CD14-positive monocyte (primary cell): ENCODE measurements at regions not wholly inside any gene's neighbourhood (a gene's known extent, or its start where the extent isn't known, plus 50 kb on each side); places are given as distances from the start of the nearest gene placed in this dataset.

ENCODE experiments used
- DNase-seq, 3 donors: peaks; one replicate each; pipeline ENCODE4 v3.0.0-alpha.2; 2011 to 2022
- H2AFZ ChIP-seq: 2 replicates; pipeline ENCODE4 v1.6.0; 2012; ENCODE audit warnings: mild to moderate bottlenecking, low read depth, low read length, inconsistent platforms; ENCODE audit not compliant: insufficient read depth, poor library complexity, severe bottlenecking
- H3K27ac ChIP-seq, 2 donors: 1 replicate in 1 of 2; 2 replicates in 1 of 2; pipeline ENCODE4 v1.5.1; 2012 to 2013; ENCODE audit warnings: low read length in 2 of 2, control low read depth in 1 of 2, inconsistent platforms in 1 of 2, low read depth in 1 of 2, mild to moderate bottlenecking in 1 of 2
- H3K27me3 ChIP-seq, 2 donors: one replicate each; pipeline versions ENCODE4 v1.6.0 to v1.6.1; 2011 to 2013; ENCODE audit warnings: low read length in 2 of 2; ENCODE audit not compliant: control insufficient read depth in 2 of 2, insufficient read depth in 2 of 2
- H3K36me3 ChIP-seq, 2 donors: replicated peaks in 1 of 2; 1 replicate in 1 of 2; 2 replicates in 1 of 2; pipeline versions ENCODE4 v1.5.1 to v1.6.1; 2012 to 2013; ENCODE audit warnings: low read length in 2 of 2, control low read depth in 1 of 2, inconsistent platforms in 1 of 2, mild to moderate bottlenecking in 1 of 2; ENCODE audit not compliant: insufficient read depth in 2 of 2, control insufficient read depth in 1 of 2
- H3K4me1 ChIP-seq, 2 donors: 1 replicate in 1 of 2; 2 replicates in 1 of 2; pipeline versions ENCODE4 v1.5.1 to v1.6.1; 2012 to 2013; ENCODE audit warnings: low read length in 2 of 2, control low read depth in 1 of 2, inconsistent platforms in 1 of 2, mild to moderate bottlenecking in 1 of 2, moderate library complexity in 1 of 2; ENCODE audit not compliant: insufficient read depth in 2 of 2, control insufficient read depth in 1 of 2
- H3K4me2 ChIP-seq: replicated peaks from 2 replicates; pipeline ENCODE3; 2012; ENCODE audit warnings: low read length, moderate library complexity, mild to moderate bottlenecking; ENCODE audit not compliant: poor library complexity, severe bottlenecking; ENCODE audit errors: extremely low read depth
- H3K4me3 ChIP-seq, 3 experiments: fragments of 200-600 bp in 1 of 3; sonication (generic) in 1 of 3; replicated peaks in 1 of 3; 1 replicate in 2 of 3; 2 replicates in 1 of 3; pipeline ENCODE4 v1.5.1; 2011 to 2013; ENCODE audit warnings: low read length in 3 of 3, mild to moderate bottlenecking in 3 of 3, control low read depth in 2 of 3, low read depth in 2 of 3, inconsistent platforms in 1 of 3, moderate library complexity in 1 of 3
- H3K79me2 ChIP-seq: 2 replicates; pipeline ENCODE4 v1.6.0; 2012; ENCODE audit warnings: mild to moderate bottlenecking, control low read depth, inconsistent platforms, low read length, moderate library complexity; ENCODE audit not compliant: insufficient read depth
- H3K9ac ChIP-seq: 2 replicates; pipeline ENCODE4 v1.6.0; 2017; ENCODE audit warnings: low read length, mild to moderate bottlenecking; ENCODE audit not compliant: insufficient read depth, poor library complexity, severe bottlenecking
- H3K9me3 ChIP-seq, 2 donors: replicated peaks in 1 of 2; 1 replicate in 1 of 2; 2 replicates in 1 of 2; pipeline versions ENCODE4 v1.5.1 to v1.6.1; 2012 to 2013; ENCODE audit warnings: low read length in 2 of 2, control low read depth in 1 of 2; ENCODE audit not compliant: control insufficient read depth in 1 of 2, insufficient read depth in 1 of 2
- H4K20me1 ChIP-seq: 2 replicates; pipeline ENCODE4 v1.6.0; 2012; ENCODE audit warnings: mild to moderate bottlenecking, low read length, control low read depth, moderate library complexity; ENCODE audit not compliant: insufficient read depth
- H3K27ac Mint-ChIP-seq, 7 donors: one replicate each; pipeline ENCODE4 v1.8.0; 2020; ENCODE audit warnings: mild to moderate bottlenecking in 7 of 7, mixed read lengths in 7 of 7, moderate library complexity in 6 of 7, inconsistent platforms in 2 of 7
- H3K27me3 Mint-ChIP-seq, 3 donors: one replicate each; pipeline ENCODE4 v1.8.0; 2021 to 2022; ENCODE audit warnings: low read depth in 3 of 3, mild to moderate bottlenecking in 3 of 3, mixed read lengths in 3 of 3, moderate library complexity in 3 of 3, inconsistent platforms in 1 of 3
- H3K36me3 Mint-ChIP-seq, 2 donors: one replicate each; pipeline ENCODE4 v1.8.0; 2020; ENCODE audit warnings: mixed read lengths in 2 of 2, inconsistent platforms in 1 of 2, mild to moderate bottlenecking in 1 of 2
- H3K4me1 Mint-ChIP-seq: one replicate; pipeline ENCODE4 v1.8.0; 2020; ENCODE audit warnings: mild to moderate bottlenecking, mixed read lengths
- H3K4me3 Mint-ChIP-seq, 2 donors: one replicate each; pipeline ENCODE4 v1.8.0; 2020; ENCODE audit warnings: mild to moderate bottlenecking in 2 of 2, mixed read lengths in 2 of 2, moderate library complexity in 1 of 2
- H3K9me3 Mint-ChIP-seq, 7 donors: one replicate each; pipeline ENCODE4 v1.8.0; 2020 to 2022; ENCODE audit warnings: mixed read lengths in 7 of 7, mild to moderate bottlenecking in 6 of 7, moderate library complexity in 6 of 7, inconsistent platforms in 2 of 7
- CTCF ChIP-seq: fragments of 200-600 bp; IDR thresholded peaks from one replicate; pipeline ENCODE4 v1.8.0; 2022; ENCODE audit warnings: antibody characterized with exemption, mild to moderate bottlenecking
- WGBS: methylation state at CpG from one replicate; pipeline ENCODE4 v1.1.5; 2013; ENCODE audit warnings: missing lambda C conversion rate; ENCODE audit not compliant: insufficient coverage; 5-methylcytosine and 5-hydroxymethylcytosine counted together
- intact Hi-C, 2 donors: fragments of 100-400 bp; cut with micrococcal nuclease; formaldehyde crosslinking; loops; one replicate each; pipeline versions ENCODE4 v1.15.0 to v1.15.1; 2023

GRCh38 chr5:82792096-82792495 lies 285.1 kb downstream of the TMEM167A start:
- intact Hi-C loops, result no loop called here
- peaks cover 4 to 9% of the 10 kb centered on the region in 2 donors for H3K9me3 ChIP-seq
- no peaks in the 10 kb centered on the region for H3K27me3 Mint-ChIP-seq

DNA sequence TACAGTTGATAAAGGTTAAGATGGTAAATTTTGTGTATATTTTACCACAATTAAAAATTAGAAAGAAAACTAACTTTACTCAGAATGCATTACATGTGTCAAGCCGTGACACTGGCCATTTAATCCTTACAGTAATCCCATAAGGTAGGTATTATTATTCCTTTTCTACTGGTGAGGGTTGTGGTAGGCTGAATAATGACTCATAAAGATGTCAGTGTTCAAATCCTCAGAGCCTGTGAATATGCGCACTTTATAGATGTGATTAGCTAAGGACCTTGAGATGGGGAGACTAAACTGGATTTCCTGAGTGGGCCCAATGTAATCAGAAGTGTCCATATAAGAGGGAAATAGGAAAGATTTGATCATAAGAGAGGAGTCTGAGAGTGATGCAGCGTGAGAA lies 288.1 kb downstream of the TMEM167A start:
- no peak overlapping the region for H3K27ac ChIP-seq
- H2AFZ ChIP-seq, result no peak overlapping the region
- H3K4me1 ChIP-seq, result no peaks in the 10 kb centered on the region
- no peak overlapping the region for H3K4me2 ChIP-seq
- H3K36me3 ChIP-seq, result no peaks in the 10 kb centered on the region
- H3K4me3 Mint-ChIP-seq, result no peak overlapping the region
- no peaks in the 10 kb centered on the region for H3K79me2 ChIP-seq
- no peak overlapping the region for H3K4me3 ChIP-seq
- H3K27me3 ChIP-seq, result no peaks in the 10 kb centered on the region
- H3K4me1 Mint-ChIP-seq, result no peaks in the 10 kb centered on the region
- no peak overlapping the region for H3K27ac Mint-ChIP-seq
- intact Hi-C loops, result no loop called here
- no peak for DNase-seq
- no peaks in the 10 kb centered on the region for H3K36me3 Mint-ChIP-seq
- no peak for TF ChIP-seq CTCF
- no peak overlapping the region for H3K9ac ChIP-seq
- peaks cover 9 to 15% (median 11%) of the 10 kb centered on the region in 7 donors for H3K9me3 Mint-ChIP-seq
- peaks cover 4 to 9% of the 10 kb centered on the region in 2 donors for H3K9me3 ChIP-seq
- WGBS, result 91% methylated on average over 1 of the region's 3 CpGs
- H4K20me1 ChIP-seq, result no peaks in the 10 kb centered on the region
- H3K27me3 Mint-ChIP-seq, result no peaks in the 10 kb centered on the region

More at GRCh38 chr5:82792096-82792495, 285.1 kb downstream of the TMEM167A start:
- Histone ChIP-seq H3K9ac (no peak overlapping the region), H4K20me1 (no peaks in the 10 kb centered on the region), H2AFZ (no peak overlapping the region), H3K27ac (no peak overlapping the region), H3K4me2 (no peak overlapping the region), H3K4me3 (no peak overlapping the region), H3K4me1 (no peaks in the 10 kb centered on the region), H3K36me3 (no peaks in the 10 kb centered on the region), H3K27me3 (no peaks in the 10 kb centered on the region), H3K79me2 (no peaks in the 10 kb centered on the region)
- no peaks in the 10 kb centered on the region for H3K36me3 Mint-ChIP-seq
- H3K9me3 Mint-ChIP-seq, result peaks cover 10 to 18% (median 11%) of the 10 kb centered on the region in 7 donors
- H3K27ac Mint-ChIP-seq, result no peak overlapping the region
- TF ChIP-seq CTCF, result no peak
- no peak for DNase-seq
- H3K4me3 Mint-ChIP-seq, result no peak overlapping the region
- WGBS, result no CpG with 5 or more reads among the region's 1 CpG
- no peaks in the 10 kb centered on the region for H3K4me1 Mint-ChIP-seq
